Activated CD4-positive, alpha-beta T cell treated with anti-CD3 and anti-CD28 coated beads, Interleukin-2, amount 10 ng/mL, durations not matched to agents 24 days and 14 days (primary cell): ENCODE measurements at regions not wholly inside any gene's neighbourhood (a gene's known extent, or its start where the extent isn't known, plus 50 kb on each side); places are given as distances from the start of the nearest gene placed in this dataset.

Experiments
- DNase-seq: peaks from one replicate; pipeline ENCODE4 v3.0.0; 2022
- H3K27ac Mint-ChIP-seq: one replicate; pipeline ENCODE4 v1.8.0; 2022; ENCODE audit warnings: mild to moderate bottlenecking, mixed read lengths
- H3K27me3 Mint-ChIP-seq: one replicate; pipeline ENCODE4 v1.8.0; 2022; ENCODE audit warnings: mixed read lengths
- H3K36me3 Mint-ChIP-seq: one replicate; pipeline ENCODE4 v1.8.0; 2022; ENCODE audit warnings: low read depth, mild to moderate bottlenecking, mixed read lengths
- H3K4me1 Mint-ChIP-seq: one replicate; pipeline ENCODE4 v1.8.0; 2021; ENCODE audit warnings: mixed read lengths
- H3K4me3 Mint-ChIP-seq: one replicate; pipeline ENCODE4 v1.8.0; 2022; ENCODE audit warnings: mild to moderate bottlenecking, moderate library complexity, mixed read lengths
- H3K9me3 Mint-ChIP-seq: one replicate; pipeline ENCODE4 v1.8.0; 2021; ENCODE audit warnings: mixed read lengths
- intact Hi-C: fragments of 100-400 bp; cut with micrococcal nuclease; formaldehyde crosslinking; loops from one replicate; pipeline ENCODE4 v1.15.1; 2023

- Mint-ChIP-seq H3K36me3 (no peaks in the 10 kb centered on the region), H3K4me1 (no peaks in the 10 kb centered on the region)
- intact Hi-C loops: no loop called here
These were observed 380.7 kb upstream of the CELF4 start for GRCh38 chr18:37946324-37946723.

GRCh38 chr18:37944700-37945270 is 379.2 kb upstream of the CELF4 start:
- Mint-ChIP-seq H3K36me3 (no peaks in the 10 kb centered on the region), H3K4me3 (no peak overlapping the region), H3K27me3 (no peaks in the 10 kb centered on the region), H3K4me1 (no peaks in the 10 kb centered on the region), H3K9me3 (no peaks in the 10 kb centered on the region), H3K27ac (no peak overlapping the region)
- intact Hi-C loops: no loop called here
- no peak for DNase-seq

More at GRCh38 chr18:37946324-37946723, 380.7 kb upstream of the CELF4 start:
- no peak overlapping the region for H3K4me3 Mint-ChIP-seq
- no peaks in the 10 kb centered on the region for H3K27me3 Mint-ChIP-seq
- no peak for DNase-seq
- H3K9me3 Mint-ChIP-seq: no peaks in the 10 kb centered on the region
- H3K27ac Mint-ChIP-seq: no peak overlapping the region

GRCh38 chr18:37937287-37937686 is 371.7 kb upstream of the CELF4 start:
- no peak overlapping the region for H3K4me3 Mint-ChIP-seq
- H3K9me3 Mint-ChIP-seq: peaks cover 6% of the 10 kb centered on the region
- H3K36me3 Mint-ChIP-seq: no peaks in the 10 kb centered on the region
- no peak overlapping the region for H3K27ac Mint-ChIP-seq
- DNase-seq: no peak
- H3K4me1 Mint-ChIP-seq: no peaks in the 10 kb centered on the region
- no peaks in the 10 kb centered on the region for H3K27me3 Mint-ChIP-seq
- intact Hi-C loops: no loop called here

GRCh38 chr18:37935086-37935485 is 369.5 kb upstream of the CELF4 start:
- no peak for DNase-seq
- Mint-ChIP-seq H3K27me3 (no peaks in the 10 kb centered on the region), H3K27ac (no peak overlapping the region), H3K36me3 (no peaks in the 10 kb centered on the region), H3K9me3 (peaks cover 6% of the 10 kb centered on the region), H3K4me1 (no peaks in the 10 kb centered on the region), H3K4me3 (no peak overlapping the region)
- intact Hi-C loops: no loop called here

GRCh38 chr18:37930640-37931039 is 365.0 kb upstream of the CELF4 start:
- Mint-ChIP-seq H3K27me3 (no peaks in the 10 kb centered on the region), H3K9me3 (no peaks in the 10 kb centered on the region), H3K4me1 (no peaks in the 10 kb centered on the region), H3K27ac (no peak overlapping the region), H3K4me3 (no peak overlapping the region), H3K36me3 (no peaks in the 10 kb centered on the region)
- no peak for DNase-seq
- intact Hi-C loops: no loop called here

GRCh38 chr18:37922162-37922561 is 356.6 kb upstream of the CELF4 start:
- Mint-ChIP-seq H3K4me1 (no peaks in the 10 kb centered on the region), H3K27ac (no peak overlapping the region), H3K36me3 (no peaks in the 10 kb centered on the region), H3K4me3 (no peak overlapping the region), H3K27me3 (no peaks in the 10 kb centered on the region), H3K9me3 (no peaks in the 10 kb centered on the region)
- DNase-seq: no peak
- intact Hi-C loops: no loop called here

GRCh38 chr18:37920865-37921264 is 355.3 kb upstream of the CELF4 start:
- no peaks in the 10 kb centered on the region for H3K4me1 Mint-ChIP-seq
- DNase-seq: no peak
- no peak overlapping the region for H3K27ac Mint-ChIP-seq
- intact Hi-C loops: no loop called here
- H3K27me3 Mint-ChIP-seq: no peaks in the 10 kb centered on the region
- H3K36me3 Mint-ChIP-seq: no peaks in the 10 kb centered on the region
- H3K4me3 Mint-ChIP-seq: no peak overlapping the region
- no peaks in the 10 kb centered on the region for H3K9me3 Mint-ChIP-seq

GRCh38 chr18:37913051-37913450 is 347.5 kb upstream of the CELF4 start:
- no peaks in the 10 kb centered on the region for H3K4me1 Mint-ChIP-seq
- H3K27ac Mint-ChIP-seq: no peak overlapping the region
- intact Hi-C loops: no loop called here
- H3K27me3 Mint-ChIP-seq: no peaks in the 10 kb centered on the region
- H3K4me3 Mint-ChIP-seq: no peak overlapping the region
- no peaks in the 10 kb centered on the region for H3K9me3 Mint-ChIP-seq
- peak; percentile 8 for DNase-seq
- H3K36me3 Mint-ChIP-seq: no peaks in the 10 kb centered on the region

GRCh38 chr18:37902344-37902743 is 336.7 kb upstream of the CELF4 start:
- no peaks in the 10 kb centered on the region for H3K9me3 Mint-ChIP-seq
- no peak overlapping the region for H3K4me3 Mint-ChIP-seq
- intact Hi-C loops: no loop called here
- no peaks in the 10 kb centered on the region for H3K4me1 Mint-ChIP-seq
- no peaks in the 10 kb centered on the region for H3K27me3 Mint-ChIP-seq
- no peak overlapping the region for H3K27ac Mint-ChIP-seq
- H3K36me3 Mint-ChIP-seq: no peaks in the 10 kb centered on the region
- peak; percentile 4 for DNase-seq

- Mint-ChIP-seq H3K4me1 (no peaks in the 10 kb centered on the region), H3K27ac (no peak overlapping the region), H3K36me3 (no peaks in the 10 kb centered on the region), H3K4me3 (no peak overlapping the region), H3K27me3 (no peaks in the 10 kb centered on the region), H3K9me3 (no peaks in the 10 kb centered on the region)
- DNase-seq: no peak
- intact Hi-C loops: no loop called here
These were observed 334.7 kb upstream of the CELF4 start for GRCh38 chr18:37900326-37900725.

- Mint-ChIP-seq H3K4me3 (no peak overlapping the region), H3K4me1 (no peaks in the 10 kb centered on the region), H3K27ac (no peak overlapping the region), H3K27me3 (no peaks in the 10 kb centered on the region), H3K9me3 (peaks cover 3% of the 10 kb centered on the region), H3K36me3 (no peaks in the 10 kb centered on the region)
- no peak for DNase-seq
- intact Hi-C loops: no loop called here
These were observed 324.4 kb upstream of the CELF4 start for GRCh38 chr18:37889963-37890362.

- Mint-ChIP-seq H3K27ac (no peak overlapping the region), H3K27me3 (no peaks in the 10 kb centered on the region), H3K36me3 (no peaks in the 10 kb centered on the region), H3K4me3 (no peak overlapping the region), H3K9me3 (peaks cover 4% of the 10 kb centered on the region), H3K4me1 (no peaks in the 10 kb centered on the region)
- intact Hi-C loops: no loop called here
- no peak for DNase-seq
These were observed 309.1 kb upstream of the CELF4 start for GRCh38 chr18:37874721-37875120.

GRCh38 chr18:37873416-37873815 is 307.8 kb upstream of the CELF4 start:
- Mint-ChIP-seq H3K27me3 (no peaks in the 10 kb centered on the region), H3K27ac (no peak overlapping the region), H3K9me3 (peaks cover 4% of the 10 kb centered on the region), H3K4me3 (no peak overlapping the region), H3K36me3 (no peaks in the 10 kb centered on the region), H3K4me1 (no peaks in the 10 kb centered on the region)
- intact Hi-C loops: no loop called here
- DNase-seq: no peak

- H3K36me3 Mint-ChIP-seq: no peaks in the 10 kb centered on the region
- H3K9me3 Mint-ChIP-seq: peaks cover 3% of the 10 kb centered on the region
- no peaks in the 10 kb centered on the region for H3K27me3 Mint-ChIP-seq
- intact Hi-C loops: no loop called here
- no peak overlapping the region for H3K27ac Mint-ChIP-seq
- no peak overlapping the region for H3K4me3 Mint-ChIP-seq
- H3K4me1 Mint-ChIP-seq: no peaks in the 10 kb centered on the region
- DNase-seq: no peak
These were observed 307.0 kb upstream of the CELF4 start for GRCh38 chr18:37872562-37872961.

- intact Hi-C loops: no loop called here
- no peak overlapping the region for H3K4me3 Mint-ChIP-seq
- H3K36me3 Mint-ChIP-seq: no peaks in the 10 kb centered on the region
- no peaks in the 10 kb centered on the region for H3K9me3 Mint-ChIP-seq
- no peak overlapping the region for H3K27ac Mint-ChIP-seq
- DNase-seq: no peak
- H3K27me3 Mint-ChIP-seq: no peaks in the 10 kb centered on the region
- no peaks in the 10 kb centered on the region for H3K4me1 Mint-ChIP-seq
These were observed 306.0 kb upstream of the CELF4 start for GRCh38 chr18:37871561-37871960.
